Rectal smooth muscle tissue (tissue), 1 donor: ENCODE measurements at regions not wholly inside any gene's neighbourhood (a gene's known extent, or its start where the extent isn't known, plus 50 kb on each side); places are given as distances from the start of the nearest gene placed in this dataset.

ENCODE experiments used
- H3K27ac ChIP-seq: one replicate; pipeline ENCODE4 v1.7.0; 2013; ENCODE audit warnings: low read depth, low read length, inconsistent platforms
- H3K27me3 ChIP-seq: one replicate; pipeline ENCODE4 v1.7.0; 2013; ENCODE audit warnings: low read length; ENCODE audit not compliant: control insufficient read depth, insufficient read depth
- H3K36me3 ChIP-seq: one replicate; pipeline ENCODE4 v1.7.0; 2013; ENCODE audit warnings: low read length; ENCODE audit not compliant: control insufficient read depth, insufficient read depth
- H3K4me1 ChIP-seq: one replicate; pipeline ENCODE4 v1.7.0; 2013; ENCODE audit warnings: low read length; ENCODE audit not compliant: control insufficient read depth, insufficient read depth
- H3K4me3 ChIP-seq: one replicate; pipeline ENCODE4 v1.7.0; 2013; ENCODE audit warnings: low read length
- H3K9ac ChIP-seq: one replicate; pipeline ENCODE4 v1.7.0; 2013; ENCODE audit warnings: low read length

DNA sequence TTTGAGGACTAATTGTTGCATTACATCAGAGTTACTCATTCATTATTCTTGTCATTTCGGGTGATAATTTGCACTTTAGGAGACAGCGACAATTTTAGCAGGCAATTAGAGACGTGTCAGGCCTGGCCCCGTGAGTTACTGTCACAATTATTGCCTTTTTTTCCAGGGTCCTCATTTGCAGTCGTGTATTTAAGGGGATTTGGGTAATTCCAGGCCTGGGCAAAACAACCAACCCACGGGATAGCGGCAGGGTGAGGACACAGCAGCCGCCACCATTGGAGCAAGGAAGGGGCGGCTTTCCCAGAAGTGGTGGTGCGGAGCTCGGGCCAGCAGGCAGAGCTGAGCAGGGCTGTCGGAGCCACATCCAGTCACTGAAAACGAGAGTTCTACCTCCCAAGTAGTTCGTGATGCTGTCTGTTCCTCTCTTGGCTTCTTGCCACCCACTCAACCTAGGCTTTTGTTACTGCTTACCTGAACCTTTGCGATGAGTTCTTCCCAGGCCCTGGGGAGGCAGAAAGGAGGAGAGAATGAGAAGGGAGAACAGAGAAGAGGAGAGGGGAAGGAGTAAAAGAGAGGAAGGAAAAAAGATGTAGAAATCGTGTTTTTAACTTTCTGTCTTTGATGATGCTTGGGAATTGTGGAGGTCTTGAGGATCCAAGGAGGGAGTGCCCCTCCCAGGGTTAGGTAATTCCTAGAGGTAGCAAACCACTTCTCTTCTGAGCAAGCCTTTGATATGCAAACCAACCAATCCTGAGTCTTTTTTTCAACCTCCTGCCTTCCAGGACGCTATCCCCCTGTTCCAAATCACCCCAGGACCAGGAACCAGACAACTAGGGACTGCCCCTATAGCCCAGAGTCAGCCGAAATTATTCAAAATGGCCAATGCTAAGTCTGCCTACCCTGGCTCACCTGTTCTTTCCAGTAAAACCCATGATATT lies 236.1 kb downstream of the MIAT start:
- H3K9ac ChIP-seq = no peak overlapping the region
- H3K36me3 ChIP-seq = no peaks in the 10 kb centered on the region
- H3K4me1 ChIP-seq = peaks cover 12% of the 10 kb centered on the region
- H3K27ac ChIP-seq = no peak overlapping the region
- H3K4me3 ChIP-seq = no peak overlapping the region
- H3K27me3 ChIP-seq = no peaks in the 10 kb centered on the region

DNA sequence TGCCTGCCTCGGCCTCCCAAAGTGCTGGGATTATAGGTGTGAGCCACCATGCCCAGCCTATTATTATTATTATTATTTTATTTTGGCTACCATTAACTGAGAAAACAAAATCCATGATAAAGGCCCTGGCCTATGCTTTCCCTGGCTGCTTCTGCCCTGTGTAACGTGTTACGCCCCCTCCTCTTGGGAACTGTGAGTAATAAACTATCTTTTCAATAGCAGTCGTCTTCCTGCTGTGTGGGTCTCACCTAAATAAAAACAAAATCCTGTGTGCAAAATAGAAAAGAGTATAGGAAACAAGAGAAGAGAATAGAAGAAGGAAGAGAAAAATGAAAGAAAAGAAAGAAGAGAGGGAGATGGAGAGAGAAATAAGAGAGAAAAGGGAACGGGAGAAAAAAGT lies 237.0 kb downstream of the MIAT start:
- Histone ChIP-seq H3K4me1 (peaks cover 12% of the 10 kb centered on the region), H3K27me3 (no peaks in the 10 kb centered on the region), H3K36me3 (no peaks in the 10 kb centered on the region), H3K9ac (no peak overlapping the region), H3K27ac (no peak overlapping the region), H3K4me3 (no peak overlapping the region)

DNA sequence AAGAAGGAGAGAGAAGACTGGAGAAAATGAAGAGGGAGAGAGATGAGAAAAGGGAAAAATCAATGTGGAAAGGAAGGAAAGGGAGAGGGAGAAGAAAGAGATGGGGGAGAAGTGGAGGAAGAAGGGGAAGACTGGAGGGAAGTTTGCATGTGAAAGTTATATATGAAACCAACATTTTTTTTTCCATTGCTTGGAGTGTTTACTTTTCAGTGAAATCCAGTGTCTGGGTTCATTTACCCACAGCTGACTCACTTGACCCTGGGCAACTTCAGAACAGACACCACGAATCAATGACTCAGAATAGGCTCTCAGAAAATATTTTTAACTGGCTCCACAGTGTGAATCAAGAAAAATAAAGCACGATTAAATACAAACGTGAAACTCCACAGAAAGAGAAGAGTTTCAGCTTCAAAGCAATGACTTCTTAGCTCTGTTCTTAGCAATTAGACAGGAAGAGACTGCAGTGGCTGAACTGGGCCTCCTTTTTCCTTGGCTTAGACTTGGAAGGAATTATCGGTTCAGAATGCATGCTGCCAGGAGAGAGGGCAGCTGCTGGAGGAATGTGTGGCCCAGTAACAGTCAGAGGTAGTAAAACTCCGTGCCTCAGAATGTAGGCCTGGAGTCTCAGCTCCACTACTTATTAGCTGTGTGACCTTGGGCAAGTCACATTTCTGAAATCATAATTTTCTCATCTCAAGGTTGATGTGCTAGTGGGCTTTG lies 237.5 kb downstream of the MIAT start:
- no peak overlapping the region for H3K4me3 ChIP-seq
- H3K27ac ChIP-seq = peak overlapping the region; percentile 65
- H3K9ac ChIP-seq = no peak overlapping the region
- H3K36me3 ChIP-seq = no peaks in the 10 kb centered on the region
- no peaks in the 10 kb centered on the region for H3K27me3 ChIP-seq
- H3K4me1 ChIP-seq = peaks cover 12% of the 10 kb centered on the region

DNA sequence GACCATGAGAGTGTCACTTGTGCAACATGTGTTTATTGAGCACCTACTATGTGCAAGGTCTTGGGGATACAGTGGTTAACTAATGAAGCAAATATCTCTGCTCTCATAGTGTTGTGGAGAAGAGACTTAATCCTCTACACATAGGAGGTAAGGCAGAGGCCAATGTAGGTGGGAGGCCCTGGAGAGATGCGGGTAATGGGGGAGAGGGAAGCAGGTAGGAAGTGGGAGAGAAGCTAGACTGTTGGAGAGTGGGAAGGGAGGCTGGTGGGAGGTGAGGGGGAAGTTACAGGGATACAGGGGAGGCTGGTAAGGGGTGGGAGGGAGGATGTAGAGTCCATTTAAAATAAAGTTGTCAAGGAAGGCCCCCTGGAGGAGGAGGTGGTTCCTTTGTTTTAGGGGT lies 240.0 kb downstream of the MIAT start:
- Histone ChIP-seq H3K4me1 (peaks cover 8% of the 10 kb centered on the region), H3K9ac (no peak overlapping the region), H3K36me3 (no peaks in the 10 kb centered on the region), H3K4me3 (no peak overlapping the region), H3K27me3 (no peaks in the 10 kb centered on the region), H3K27ac (no peak overlapping the region)

DNA sequence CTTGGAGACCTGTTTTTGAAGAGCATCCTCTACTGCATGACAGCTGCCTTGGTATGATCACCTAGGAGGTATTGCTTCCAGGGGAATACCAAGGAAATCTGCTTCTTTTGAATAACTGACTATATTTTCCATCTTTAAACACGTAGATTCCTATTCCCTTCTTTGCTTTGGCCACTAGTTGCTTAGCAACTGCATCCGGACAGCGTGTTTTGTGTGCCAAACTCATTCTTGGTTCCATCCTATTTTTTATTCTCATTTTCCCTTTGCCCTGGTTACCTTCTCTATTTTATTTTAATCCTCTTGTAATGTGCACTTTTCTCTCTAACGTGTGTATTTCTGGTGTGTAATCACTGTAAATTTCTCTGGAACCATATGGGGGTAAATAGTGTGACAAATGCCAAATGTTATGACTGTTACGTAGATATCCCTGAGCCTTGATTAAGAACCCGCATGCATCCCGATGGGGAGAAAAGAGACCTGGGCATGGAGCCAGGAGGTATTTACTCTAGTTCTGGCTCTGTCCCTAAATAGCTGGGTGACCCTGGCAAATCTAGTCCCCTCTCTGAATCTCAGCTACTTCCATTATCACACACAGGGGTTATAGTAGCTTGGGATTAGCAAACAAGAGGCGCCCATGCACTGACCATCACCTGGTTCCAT lies 241.7 kb downstream of the MIAT start:
- no peaks in the 10 kb centered on the region for H3K36me3 ChIP-seq
- H3K4me1 ChIP-seq = peaks cover 7% of the 10 kb centered on the region
- no peaks in the 10 kb centered on the region for H3K27me3 ChIP-seq
- no peak overlapping the region for H3K4me3 ChIP-seq
- no peak overlapping the region for H3K27ac ChIP-seq
- H3K9ac ChIP-seq = no peak overlapping the region

DNA sequence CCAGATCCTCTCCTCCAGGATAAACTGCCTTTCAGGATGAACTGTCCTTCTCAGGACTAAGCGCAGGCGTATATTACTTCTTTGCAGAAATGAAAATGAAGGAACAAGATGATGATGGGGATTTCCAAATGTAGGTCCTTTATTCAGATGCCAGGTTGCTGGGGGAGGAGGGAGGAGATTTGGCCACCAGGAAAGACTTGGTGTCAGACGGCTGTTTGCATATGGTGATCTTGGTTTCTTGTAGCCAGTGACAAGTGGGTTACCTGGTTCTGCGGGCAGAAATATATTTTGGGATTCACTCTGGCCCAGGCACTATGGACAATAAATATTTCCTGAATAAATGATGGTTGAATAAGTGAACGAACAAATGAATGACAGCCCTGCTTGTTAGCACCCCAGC lies 243.4 kb downstream of the MIAT start:
- Histone ChIP-seq H3K4me3 (no peak overlapping the region), H3K4me1 (no peaks in the 10 kb centered on the region), H3K27ac (no peak overlapping the region), H3K36me3 (no peaks in the 10 kb centered on the region), H3K27me3 (no peaks in the 10 kb centered on the region), H3K9ac (no peak overlapping the region)

DNA sequence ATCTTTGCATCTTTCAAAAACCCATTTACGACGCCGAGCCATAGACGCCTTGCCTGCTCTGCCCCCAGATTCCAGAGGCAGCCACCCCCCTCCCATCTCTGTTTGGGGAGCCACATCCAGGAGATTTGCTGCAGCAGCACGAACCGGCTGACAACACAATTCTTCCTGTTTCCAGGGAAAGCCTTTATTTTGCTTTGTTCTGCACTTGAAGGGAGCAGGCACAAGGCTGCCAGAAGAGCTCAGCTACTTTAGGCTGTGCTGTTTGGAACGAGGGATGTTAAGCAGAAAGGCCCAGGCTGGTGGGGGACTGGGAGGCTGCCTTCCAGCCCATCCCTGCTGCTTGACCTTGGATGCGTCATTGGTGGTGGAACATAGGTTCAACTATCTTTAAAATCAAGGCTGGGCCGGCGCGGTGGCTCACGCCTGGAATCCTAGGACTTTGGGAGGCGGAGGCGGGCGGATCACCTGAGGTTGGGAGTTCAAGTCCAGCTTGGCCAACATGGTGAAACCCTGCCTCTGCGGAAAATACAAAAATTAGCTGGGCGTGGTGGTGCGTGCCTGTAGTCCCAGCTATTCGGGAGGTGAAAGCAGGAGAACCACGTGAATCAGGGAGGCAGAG lies 243.9 kb downstream of the MIAT start:
- Histone ChIP-seq H3K27me3 (no peaks in the 10 kb centered on the region), H3K27ac (no peak overlapping the region), H3K9ac (no peak overlapping the region), H3K36me3 (no peaks in the 10 kb centered on the region), H3K4me1 (no peaks in the 10 kb centered on the region), H3K4me3 (no peak overlapping the region)

DNA sequence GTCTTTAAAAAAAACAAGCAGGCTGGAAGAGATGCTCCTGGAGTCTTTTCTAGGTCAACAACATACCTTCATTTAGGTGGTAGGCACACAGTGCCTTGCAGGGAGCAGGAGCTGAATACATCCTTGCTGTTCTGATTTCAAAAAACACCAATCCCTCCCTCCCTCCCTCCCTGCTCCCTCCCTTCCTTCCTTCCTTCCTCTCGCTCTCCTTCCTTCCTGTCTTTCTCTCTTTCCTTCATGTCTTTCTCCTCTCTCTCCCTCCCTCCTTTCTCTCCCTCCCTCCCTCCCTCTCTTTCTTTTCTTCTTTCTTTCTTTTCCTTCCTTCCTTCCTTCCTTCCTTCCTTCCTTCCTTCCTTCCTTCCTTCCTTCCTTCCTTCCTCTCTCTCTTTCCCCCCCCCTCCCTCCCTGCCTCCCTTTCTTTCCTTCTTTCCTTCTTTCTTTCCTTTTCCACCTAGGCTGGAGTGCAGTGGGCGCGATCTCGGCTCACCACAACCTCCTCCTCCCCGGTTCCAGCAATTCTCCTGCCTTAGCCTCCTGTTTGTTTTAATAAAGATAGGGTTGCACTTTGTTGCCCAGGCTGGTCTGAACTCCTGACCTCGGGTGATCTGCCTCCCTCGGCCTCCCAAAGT lies 245.1 kb downstream of the MIAT start:
- Histone ChIP-seq H3K36me3 (no peaks in the 10 kb centered on the region), H3K27me3 (no peaks in the 10 kb centered on the region), H3K27ac (no peak overlapping the region), H3K4me3 (peak overlapping the region; percentile 54), H3K4me1 (no peaks in the 10 kb centered on the region), H3K9ac (no peak overlapping the region)

DNA sequence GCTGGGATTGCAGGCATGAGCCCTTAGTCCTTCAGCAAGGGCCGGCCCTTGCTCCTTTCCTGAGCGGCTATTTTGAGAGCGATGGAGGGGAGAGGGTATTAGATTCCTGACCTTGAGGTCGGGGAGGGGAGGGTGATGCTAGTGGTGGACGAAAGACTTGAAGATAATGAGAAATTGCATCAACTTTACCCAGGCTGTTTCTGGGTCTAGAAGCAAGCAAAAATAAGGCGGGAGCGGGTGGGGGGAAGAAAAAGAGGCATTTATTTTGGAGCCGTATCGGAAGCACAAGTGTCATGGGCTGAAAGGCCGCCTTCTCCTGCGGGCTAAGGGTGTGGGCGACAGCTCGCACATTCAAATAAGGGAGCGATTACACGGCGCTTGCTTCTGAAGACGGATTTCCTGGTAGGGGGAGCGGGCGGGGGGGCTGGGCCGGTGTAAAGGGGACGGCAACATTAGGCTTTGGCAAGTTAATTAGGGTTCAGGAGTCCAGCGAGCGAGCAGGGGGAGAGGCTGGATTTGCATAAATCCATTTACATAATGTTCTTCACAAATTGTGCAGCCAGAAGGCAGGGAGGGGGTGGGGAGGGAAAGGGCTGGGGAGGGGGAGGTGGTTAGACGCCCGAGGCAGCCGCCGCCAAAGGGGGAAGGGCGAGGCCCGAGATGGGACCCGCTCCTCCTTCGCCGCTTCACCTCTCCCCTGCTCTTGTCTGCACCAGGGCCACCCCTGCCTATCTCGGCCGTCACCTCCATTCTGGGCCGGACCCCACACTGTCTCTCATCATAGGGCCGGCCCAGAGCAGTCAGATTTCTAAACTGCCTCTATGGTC lies 245.9 kb downstream of the MIAT start:
- no peak overlapping the region for H3K9ac ChIP-seq
- peak overlapping the region; percentile 54 for H3K4me3 ChIP-seq
- H3K4me1 ChIP-seq = no peaks in the 10 kb centered on the region
- H3K27me3 ChIP-seq = no peaks in the 10 kb centered on the region
- no peaks in the 10 kb centered on the region for H3K36me3 ChIP-seq
- H3K27ac ChIP-seq = no peak overlapping the region

DNA sequence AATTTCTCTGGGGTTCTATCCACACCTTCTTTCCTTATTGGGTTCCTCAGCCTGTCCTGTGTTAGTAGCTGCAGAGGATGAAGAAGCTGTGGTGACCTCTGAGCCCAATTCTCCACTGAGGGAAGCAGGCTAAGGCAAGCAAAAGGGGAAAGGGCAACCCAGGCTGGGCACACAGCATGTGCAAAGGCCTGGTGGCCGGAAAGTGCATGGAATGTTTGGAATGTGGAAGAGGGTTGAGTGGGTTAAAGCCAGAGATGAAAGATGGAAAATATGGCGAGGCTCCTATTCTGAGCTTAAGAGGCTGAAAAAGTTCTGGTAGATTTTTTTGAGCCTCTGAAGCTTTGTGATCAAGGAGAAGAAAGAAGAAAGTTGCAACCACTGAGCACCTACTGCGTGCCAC lies 247.1 kb downstream of the MIAT start:
- Histone ChIP-seq H3K36me3 (no peaks in the 10 kb centered on the region), H3K4me1 (no peaks in the 10 kb centered on the region), H3K27me3 (no peaks in the 10 kb centered on the region), H3K9ac (no peak overlapping the region), H3K27ac (no peak overlapping the region), H3K4me3 (no peak overlapping the region)

DNA sequence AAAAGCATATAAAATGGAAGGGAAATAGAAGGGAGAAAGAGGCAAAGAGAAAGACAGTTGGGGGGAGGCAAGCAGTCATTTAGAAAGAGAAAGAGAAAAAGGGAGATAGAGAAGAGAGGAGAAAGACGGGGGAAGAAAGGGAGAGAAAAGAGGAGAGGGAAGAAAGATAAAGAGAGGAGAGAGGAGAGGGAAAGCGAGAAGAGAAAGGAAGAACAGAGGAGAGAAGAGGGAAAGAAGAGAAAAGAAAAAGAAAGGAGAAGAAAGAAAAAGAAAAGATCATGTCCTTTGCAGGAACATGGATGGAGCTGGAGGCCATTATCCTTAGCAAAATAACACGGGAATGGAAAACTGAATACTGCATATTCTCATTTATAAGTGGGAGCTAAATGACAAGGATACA lies 247.7 kb downstream of the MIAT start:
- H3K4me3 ChIP-seq = no peak overlapping the region
- H3K27ac ChIP-seq = no peak overlapping the region
- H3K4me1 ChIP-seq = no peaks in the 10 kb centered on the region
- H3K27me3 ChIP-seq = no peaks in the 10 kb centered on the region
- H3K9ac ChIP-seq = no peak overlapping the region
- H3K36me3 ChIP-seq = no peaks in the 10 kb centered on the region
